ENCODE measurements at regions not wholly inside any gene's neighbourhood (a gene's known extent, or its start where the extent isn't known, plus 50 kb on each side); places are given as distances from the start of the nearest gene placed in this dataset.

DNA sequence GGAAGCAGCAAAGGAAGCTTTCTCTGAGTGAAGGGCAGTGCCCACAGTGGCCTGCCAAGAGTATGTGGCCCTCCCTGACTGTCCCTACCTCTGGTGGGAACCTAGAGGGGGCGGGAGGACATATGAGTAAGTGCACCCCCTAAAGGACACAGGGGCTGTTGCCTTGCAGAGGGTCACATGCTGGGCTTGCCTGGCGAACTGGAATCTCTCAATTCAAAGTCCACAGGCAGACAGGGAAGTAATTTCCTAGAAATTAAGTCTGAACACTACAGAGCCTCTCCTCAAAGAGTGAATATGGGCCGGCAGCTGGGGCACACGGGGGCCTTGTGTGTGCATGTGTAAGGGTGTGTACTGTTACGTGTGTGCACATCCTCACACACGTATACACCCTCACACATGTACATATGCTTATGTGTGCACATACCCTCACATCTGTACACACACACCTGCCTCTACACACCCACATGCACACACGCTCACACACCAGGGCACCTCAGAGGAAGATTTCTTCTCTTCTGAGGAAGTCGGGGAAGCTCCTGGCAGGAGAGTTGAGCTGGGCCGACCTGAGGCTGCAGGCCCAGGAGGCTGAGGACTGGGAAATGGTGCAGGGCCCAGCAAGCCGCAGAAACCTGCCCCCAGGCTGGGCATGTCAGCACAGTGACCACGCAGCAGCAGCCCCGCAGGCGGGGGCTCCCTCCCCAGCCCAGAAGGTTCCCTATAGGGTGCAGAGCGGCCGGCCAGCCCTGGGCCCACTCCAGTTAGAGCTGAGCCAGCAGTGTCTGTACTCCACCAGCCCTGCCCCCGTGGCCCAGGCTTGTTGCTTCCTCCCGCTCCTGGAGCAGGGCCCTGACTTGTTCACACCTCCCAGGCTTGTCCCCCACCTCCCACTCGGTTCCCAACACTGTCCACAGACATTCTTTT lies 77.4 kb upstream of the TAF1B start:
- Histone ChIP-seq H3K27ac (peak overlapping the region in 1 of 2 donors; percentile 11), H3K4me1 (replicated peaks in 1 of 2) (peaks cover 63 to 64% of the 10 kb centered on the region in 2 donors), H3K4me3 (no peak overlapping the region)
- ATAC-seq (replicated peaks in 6 of 8), result no peak
- in situ Hi-C loops (cut with MboI; ENCODE audit: low pct_unique_long_range_greater_than_20kb in 2 of 9, low sequenced_read_pairs in 9 of 9, unreplicated experiment in 9 of 9), result no loop called here
- whole genome bisulfite sequencing, 10 experiments, result 65 to 100% (median 96%) methylated on average over 1 to 6 of the region's 18 CpGs; no CpG with 5 or more reads in 6 of the 10 experiments

DNA sequence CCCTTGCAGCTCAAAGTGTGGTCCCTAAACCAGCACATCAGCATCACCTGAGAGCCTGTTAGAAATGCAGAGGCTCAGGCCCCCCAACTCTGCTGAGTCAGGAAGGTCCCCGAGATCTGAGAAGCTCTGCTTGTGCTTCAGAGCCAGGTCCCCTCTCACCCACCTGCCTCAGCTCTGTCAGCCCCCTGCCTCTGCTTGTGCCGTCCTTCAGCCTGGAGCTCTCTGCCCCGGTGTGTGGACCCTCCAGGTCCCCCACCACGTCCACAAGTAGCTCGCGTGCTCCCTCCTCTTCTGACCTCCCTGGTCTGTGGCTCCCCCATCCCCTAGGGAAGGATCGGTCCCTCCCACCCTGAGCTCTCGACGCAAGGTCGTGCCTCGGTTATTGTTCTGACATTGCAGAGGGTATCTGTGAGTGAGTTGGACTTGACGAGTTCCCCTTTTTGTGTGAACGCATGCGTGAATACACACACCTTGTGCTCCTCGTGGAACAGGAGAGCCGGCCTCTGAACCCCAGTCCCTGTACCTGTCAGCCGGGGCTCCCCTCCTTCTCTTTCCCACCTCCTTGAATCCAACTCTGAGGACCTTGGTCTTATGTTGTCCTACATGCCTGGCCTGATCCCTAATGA lies 75.5 kb upstream of the TAF1B start:
- H3K4me3 ChIP-seq, result no peak overlapping the region
- 79 to 100% (median 85%) methylated on average over 1 to 7 of the region's 17 CpGs; no CpG with 5 or more reads in 4 of the 10 experiments for WGBS, 10 experiments
- peak overlapping the region in 1 of 2 donors; percentile 60 for H3K27ac ChIP-seq
- H3K4me1 ChIP-seq (replicated peaks in 1 of 2), result peaks cover 62 to 66% of the 10 kb centered on the region in 2 donors
- in situ Hi-C loops (cut with MboI; ENCODE audit: low pct_unique_long_range_greater_than_20kb in 2 of 9, low sequenced_read_pairs in 9 of 9, unreplicated experiment in 9 of 9), result no loop called here
- no peak for ATAC-seq (replicated peaks in 6 of 8)

DNA sequence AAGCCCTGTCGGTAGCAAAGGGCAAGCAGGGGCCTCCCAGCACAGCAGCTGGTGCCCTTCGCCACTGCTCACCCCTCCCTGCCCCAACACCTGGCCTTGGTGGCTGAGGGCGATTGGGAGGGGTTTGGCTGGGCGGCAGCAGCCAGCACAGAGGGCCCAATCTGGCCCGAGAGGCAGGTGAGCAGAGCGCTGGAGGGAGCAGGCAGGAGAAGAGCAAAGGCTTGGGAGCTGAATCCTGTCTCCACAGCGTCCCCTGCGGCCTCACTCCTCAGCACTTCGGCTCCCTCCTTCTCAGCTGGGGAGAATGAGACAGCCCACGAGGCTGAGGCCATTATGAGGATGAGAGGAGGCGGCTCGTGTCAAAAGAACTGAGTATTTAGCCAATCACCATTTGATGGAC lies 74.9 kb upstream of the TAF1B start:
- Histone ChIP-seq H3K27ac (peak overlapping the region; percentile 36 to 60), H3K4me1 (replicated peaks in 1 of 2) (peaks cover 65 to 73% of the 10 kb centered on the region in 2 donors), H3K4me3 (no peak overlapping the region)
- in situ Hi-C loops (cut with MboI; ENCODE audit: low pct_unique_long_range_greater_than_20kb in 2 of 9, low sequenced_read_pairs in 9 of 9, unreplicated experiment in 9 of 9), result no loop called here
- ATAC-seq (replicated peaks in 6 of 8), result peak in 5 of 8 experiments; percentile 76 to 82 (median 79)
- 0 to 90% (median 49%) methylated on average over 1 to 5 of the region's 12 CpGs; no CpG with 5 or more reads in 4 of the 10 experiments for WGBS, 10 experiments

- Histone ChIP-seq H3K27ac (peak overlapping the region; percentile 14 to 40), H3K4me3 (no peak overlapping the region), H3K4me1 (replicated peaks in 1 of 2) (peaks cover 65 to 78% of the 10 kb centered on the region in 2 donors)
- in situ Hi-C loops (cut with MboI; ENCODE audit: low pct_unique_long_range_greater_than_20kb in 2 of 9, low sequenced_read_pairs in 9 of 9, unreplicated experiment in 9 of 9), result no loop called here
- WGBS, 10 experiments, result 0 to 82% (median 49%) methylated on average over 1 to 5 of the region's 19 CpGs; no CpG with 5 or more reads in 4 of the 10 experiments
- peak in 5 of 8 experiments; percentile 61 to 79 (median 69) for ATAC-seq (replicated peaks in 6 of 8)
These were observed 73.9 kb upstream of the TAF1B start for GRCh38 chr2:9769171-9770005.

GRCh38 chr2:9770006-9770307 lies 73.3 kb upstream of the TAF1B start:
- in situ Hi-C loops (cut with MboI; ENCODE audit: low pct_unique_long_range_greater_than_20kb in 2 of 9, low sequenced_read_pairs in 9 of 9, unreplicated experiment in 9 of 9), result no loop called here
- Histone ChIP-seq H3K4me3 (no peak overlapping the region), H3K4me1 (replicated peaks in 1 of 2) (peaks cover 65 to 78% of the 10 kb centered on the region in 2 donors), H3K27ac (peak overlapping the region in 1 of 2 donors; percentile 14)
- ATAC-seq (replicated peaks in 6 of 8), result no peak
- 0 to 100% (median 40%) methylated on average over 1 to 4 of the region's 6 CpGs; no CpG with 5 or more reads in 3 of the 10 experiments for WGBS, 10 experiments

DNA sequence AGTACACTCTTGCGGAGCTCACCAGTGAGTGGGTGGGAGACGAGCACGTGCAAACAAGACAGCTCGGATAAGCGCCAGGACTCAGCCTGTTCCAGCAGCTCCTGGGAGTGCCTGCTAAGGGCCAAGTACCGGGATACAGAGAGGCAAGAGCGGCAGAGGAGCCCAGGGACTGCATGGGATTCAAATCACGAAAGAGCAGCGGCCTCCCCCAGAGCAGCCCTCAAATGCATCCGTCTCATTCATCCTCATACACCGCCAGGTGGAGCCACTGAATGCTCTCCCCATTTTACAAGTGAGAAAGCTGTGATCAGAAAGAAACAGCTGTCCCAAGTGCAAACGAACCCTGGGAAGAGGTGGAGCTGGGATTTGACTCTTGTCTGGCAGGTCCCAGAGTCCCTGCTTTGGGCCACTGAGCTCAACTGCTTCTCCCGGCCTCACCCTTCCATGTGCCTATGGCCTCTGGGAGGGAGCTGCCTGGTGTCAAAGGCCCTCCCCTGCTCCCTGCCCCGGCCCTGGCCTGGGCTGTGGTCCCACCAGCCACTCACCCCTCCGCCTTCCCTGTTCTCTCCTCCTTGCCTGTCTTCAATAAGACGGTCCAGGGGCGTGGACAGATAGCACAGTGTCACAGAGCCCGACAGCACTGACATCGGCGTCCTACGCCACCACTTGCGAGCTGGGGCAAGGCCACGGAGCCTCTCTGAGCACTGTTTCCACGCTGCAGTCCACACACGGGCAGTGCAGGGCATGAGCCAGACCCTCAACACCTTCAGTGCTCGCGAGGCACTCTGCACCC lies 72.8 kb upstream of the TAF1B start:
- H3K27ac ChIP-seq, result peak overlapping the region in 1 of 2 donors; percentile 14
- 25 to 100% (median 31%) methylated on average over 2 to 8 of the region's 27 CpGs; no CpG with 5 or more reads in 3 of the 10 experiments for WGBS, 10 experiments
- in situ Hi-C loops (cut with MboI; ENCODE audit: low pct_unique_long_range_greater_than_20kb in 2 of 9, low sequenced_read_pairs in 9 of 9, unreplicated experiment in 9 of 9), result no loop called here
- peak; percentile 16 to 93 (median 21) for ATAC-seq (replicated peaks in 6 of 8)
- H3K4me3 ChIP-seq, result no peak overlapping the region
- peaks cover 65 to 78% of the 10 kb centered on the region in 2 donors for H3K4me1 ChIP-seq (replicated peaks in 1 of 2)

DNA sequence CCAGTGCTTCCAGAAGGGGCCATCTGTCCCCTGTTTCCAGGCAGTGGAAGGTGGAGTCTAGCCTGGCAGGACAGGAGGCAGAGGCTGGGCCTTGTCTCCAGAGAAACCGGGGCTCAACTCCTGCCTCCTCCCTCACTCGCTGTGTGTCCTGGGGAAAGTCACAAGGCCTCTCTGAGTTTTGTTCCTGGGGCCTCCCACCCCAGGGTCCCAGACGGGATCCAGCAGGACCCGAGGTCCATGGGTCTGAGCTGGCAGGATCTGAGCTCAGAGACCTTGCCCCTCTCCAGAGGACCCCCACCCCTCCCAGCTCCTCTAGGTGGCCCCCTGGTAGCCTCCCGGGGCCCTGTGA lies 72.2 kb upstream of the TAF1B start:
- Histone ChIP-seq H3K4me3 (no peak overlapping the region), H3K4me1 (replicated peaks in 1 of 2) (peaks cover 64 to 75% of the 10 kb centered on the region in 2 donors), H3K27ac (peak overlapping the region in 1 of 2 donors; percentile 28)
- no peak for ATAC-seq (replicated peaks in 6 of 8)
- no CpG with 5 or more reads among the region's 5 CpGs for whole genome bisulfite sequencing, 10 experiments
- in situ Hi-C loops (cut with MboI; ENCODE audit: low pct_unique_long_range_greater_than_20kb in 2 of 9, low sequenced_read_pairs in 9 of 9, unreplicated experiment in 9 of 9), result no loop called here

GRCh38 chr2:9771481-9772017 lies 71.7 kb upstream of the TAF1B start:
- ATAC-seq (replicated peaks in 6 of 8), result peak in 7 of 8 experiments; percentile 17 to 45 (median 37)
- Histone ChIP-seq H3K4me3 (no peak overlapping the region), H3K27ac (peak overlapping the region in 1 of 2 donors; percentile 28), H3K4me1 (replicated peaks in 1 of 2) (peaks cover 59 to 70% of the 10 kb centered on the region in 2 donors)
- WGBS, 10 experiments, result 0 to 57% (median 17%) methylated on average over 1 to 3 of the region's 8 CpGs; no CpG with 5 or more reads in 5 of the 10 experiments
- in situ Hi-C loops (cut with MboI; ENCODE audit: low pct_unique_long_range_greater_than_20kb in 2 of 9, low sequenced_read_pairs in 9 of 9, unreplicated experiment in 9 of 9), result no loop called here

DNA sequence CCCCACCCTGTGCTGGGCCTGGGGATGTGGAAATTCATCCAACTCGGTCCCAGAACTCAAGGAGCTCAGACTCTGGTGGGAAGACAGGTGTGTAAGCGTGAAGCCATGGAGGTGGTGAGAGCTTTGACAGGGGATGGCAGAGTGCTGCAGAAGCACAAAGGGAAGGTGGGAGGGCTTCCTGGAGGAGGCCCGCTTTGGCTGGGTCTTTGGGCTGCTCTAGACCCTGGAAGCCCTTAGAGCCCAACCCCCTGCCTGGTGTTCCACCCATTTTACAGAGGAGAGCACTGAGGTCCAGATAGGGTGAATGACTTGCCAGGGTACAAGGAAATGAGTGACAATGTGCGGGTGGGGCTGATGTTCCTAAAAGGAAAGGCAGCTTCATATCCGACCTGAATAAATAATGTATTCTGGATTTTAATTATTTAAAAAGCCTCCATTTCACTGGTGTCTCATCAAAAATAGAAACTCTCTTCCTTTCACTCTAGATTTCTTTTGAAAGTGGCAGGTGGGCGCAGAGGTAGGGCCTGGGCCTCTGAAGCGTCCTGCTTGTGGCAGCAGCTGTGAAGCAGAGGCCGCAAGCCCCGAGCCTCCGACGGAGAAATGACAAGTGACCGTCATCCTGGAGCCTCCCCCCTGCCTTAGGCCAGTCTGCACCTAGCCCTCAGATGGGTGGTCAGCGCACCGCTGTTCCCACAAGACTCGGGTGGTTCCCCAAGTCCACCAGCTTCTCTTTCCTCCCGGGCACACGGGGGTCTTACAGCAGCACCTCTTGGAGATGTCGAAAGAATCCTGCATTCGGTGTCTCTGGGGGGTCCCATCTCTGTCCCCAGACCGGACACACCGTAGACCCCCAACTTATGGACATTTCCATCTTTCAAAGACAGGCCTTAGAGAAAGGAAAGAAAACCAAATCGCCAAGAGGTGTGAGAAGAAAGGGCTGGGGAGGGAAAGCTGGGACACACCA lies 71.0 kb upstream of the TAF1B start:
- H3K27ac ChIP-seq, result no peak overlapping the region
- WGBS, 10 experiments, result 67 to 100% (median 88%) methylated on average over 1 to 13 of the region's 22 CpGs; no CpG with 5 or more reads in 2 of the 10 experiments
- H3K4me1 ChIP-seq (replicated peaks in 1 of 2), result peaks cover 51 to 63% of the 10 kb centered on the region in 2 donors
- H3K4me3 ChIP-seq, result no peak overlapping the region
- in situ Hi-C loops (cut with MboI; ENCODE audit: low pct_unique_long_range_greater_than_20kb in 2 of 9, low sequenced_read_pairs in 9 of 9, unreplicated experiment in 9 of 9), result no loop called here
- ATAC-seq (replicated peaks in 6 of 8), result no peak

DNA sequence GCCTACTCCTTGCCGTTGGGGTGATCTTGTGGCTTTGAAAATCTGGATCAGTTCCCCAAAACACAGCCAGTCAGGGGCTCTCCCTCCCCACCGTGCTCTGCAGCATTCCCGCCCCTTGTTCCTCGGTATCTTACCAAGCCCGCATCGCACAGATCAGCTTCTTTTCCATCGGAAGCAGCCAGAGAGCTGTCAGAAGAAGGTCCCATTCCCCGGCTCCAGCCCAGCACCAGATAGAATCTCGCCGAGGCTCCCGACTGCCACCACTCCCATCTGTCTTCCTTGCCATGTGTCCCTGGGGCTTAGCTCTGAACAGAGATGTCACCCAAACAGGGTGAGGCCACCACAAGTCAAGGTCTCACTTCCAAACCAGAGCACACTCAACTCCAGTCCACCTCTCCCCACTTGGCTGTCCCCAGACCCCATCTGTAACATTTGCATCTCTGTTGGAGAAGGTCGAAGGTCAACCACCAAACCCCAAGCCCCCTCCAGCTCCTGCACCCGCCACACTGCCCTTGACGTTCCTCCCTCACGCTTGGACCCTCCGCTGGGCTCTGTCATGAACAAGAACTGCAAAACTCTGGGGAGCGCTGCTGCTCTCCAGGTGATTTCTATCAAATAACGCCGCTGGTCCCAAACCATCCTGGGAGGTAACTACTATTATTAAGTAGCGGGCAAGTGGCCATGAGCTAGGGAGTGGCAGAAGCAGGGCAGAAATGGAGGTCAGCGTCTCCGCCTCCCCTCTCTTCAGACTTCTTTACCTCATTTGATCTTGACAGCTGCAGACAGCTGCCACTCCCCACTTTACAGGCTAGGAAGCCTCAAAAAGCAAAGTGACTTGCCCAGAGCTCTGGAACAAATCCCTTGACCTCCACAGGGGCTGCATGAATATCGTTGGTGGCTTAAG lies 70.0 kb upstream of the TAF1B start:
- peak in 1 of 8 experiments; percentile 31 for ATAC-seq (replicated peaks in 6 of 8)
- WGBS, 10 experiments, result 50 to 72% (median 64%) methylated on average over 1 to 8 of the region's 23 CpGs; no CpG with 5 or more reads in 3 of the 10 experiments
- no peak overlapping the region for H3K4me3 ChIP-seq
- in situ Hi-C loops (cut with MboI; ENCODE audit: low pct_unique_long_range_greater_than_20kb in 2 of 9, low sequenced_read_pairs in 9 of 9, unreplicated experiment in 9 of 9), result no loop called here
- peaks cover 42 to 54% of the 10 kb centered on the region in 2 donors for H3K4me1 ChIP-seq (replicated peaks in 1 of 2)
- no peak overlapping the region for H3K27ac ChIP-seq
